SH-SY5Y (cell line): ENCODE measurements at regions not wholly inside any gene's neighbourhood (a gene's known extent, or its start where the extent isn't known, plus 50 kb on each side); places are given as distances from the start of the nearest gene placed in this dataset.

ENCODE experiments used
- GATA2 ChIP-seq: IDR thresholded peaks from 2 replicates; pipeline ENCODE4 v1.6.1; 2011; ENCODE audit warnings: mild to moderate bottlenecking, low read depth, low read length
- GATA3 ChIP-seq: IDR thresholded peaks from 2 replicates; pipeline ENCODE4 v1.6.1; 2011; ENCODE audit warnings: low read depth, mild to moderate bottlenecking, low read length, moderate library complexity

DNA sequence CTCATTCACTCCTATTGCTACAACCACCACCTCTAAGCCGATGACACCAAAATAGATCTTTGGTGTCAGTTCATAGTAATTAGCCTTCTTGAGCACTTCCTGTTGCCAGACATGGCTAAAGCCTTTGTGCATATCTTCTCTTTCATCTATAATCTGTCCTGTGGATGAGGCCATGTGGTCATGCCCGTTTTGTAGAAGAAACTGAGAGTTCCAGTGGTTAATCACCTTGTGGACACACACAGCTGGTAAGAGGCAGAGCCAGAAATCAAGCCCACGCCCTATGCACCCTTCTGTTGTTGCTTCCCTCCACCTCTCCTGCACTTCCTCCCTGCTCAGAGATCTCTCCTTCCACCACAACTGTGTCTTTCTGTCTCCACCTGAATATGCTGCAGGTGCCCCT is 285.1 kb upstream of the PFKP start:
- TF ChIP-seq GATA2 (no peak), GATA3 (no peak)
